Stimulated activated naive CD8-positive, alpha-beta T cell treated with anti-CD3 and anti-CD28 coated beads, Interleukin-15, amount 100 ng/mL, for 72 hours (primary cell): ENCODE measurements at regions not wholly inside any gene's neighbourhood (a gene's known extent, or its start where the extent isn't known, plus 50 kb on each side); places are given as distances from the start of the nearest gene placed in this dataset.

Experiments used
- ATAC-seq: fragments of 150-1000 bp; cut with Tn5 transposase; 2 replicates; pipeline ENCODE4 v1.10.0; 2021; ENCODE audit warnings: mild to moderate bottlenecking, moderate library complexity
- DNase-seq, 2 donors: peaks; one replicate each; pipeline ENCODE4 v3.0.0; 2021 to 2022
- H3K27ac Mint-ChIP-seq, 2 donors: one replicate each; pipeline ENCODE4 v1.8.0; 2022; ENCODE audit warnings: mild to moderate bottlenecking in 2 of 2, mixed read lengths in 2 of 2, moderate library complexity in 2 of 2
- H3K27me3 Mint-ChIP-seq: one replicate; pipeline ENCODE4 v1.8.0; 2022; ENCODE audit warnings: mixed read lengths
- H3K4me1 Mint-ChIP-seq: one replicate; pipeline ENCODE4 v1.8.0; 2022; ENCODE audit warnings: mild to moderate bottlenecking, mixed read lengths
- H3K4me3 Mint-ChIP-seq, 2 donors: one replicate each; pipeline ENCODE4 v1.8.0; 2022; ENCODE audit warnings: mild to moderate bottlenecking in 2 of 2, mixed read lengths in 2 of 2, moderate library complexity in 1 of 2
- H3K9me3 Mint-ChIP-seq, 2 donors: one replicate each; pipeline ENCODE4 v1.8.0; 2022; ENCODE audit warnings: mixed read lengths in 2 of 2

DNA sequence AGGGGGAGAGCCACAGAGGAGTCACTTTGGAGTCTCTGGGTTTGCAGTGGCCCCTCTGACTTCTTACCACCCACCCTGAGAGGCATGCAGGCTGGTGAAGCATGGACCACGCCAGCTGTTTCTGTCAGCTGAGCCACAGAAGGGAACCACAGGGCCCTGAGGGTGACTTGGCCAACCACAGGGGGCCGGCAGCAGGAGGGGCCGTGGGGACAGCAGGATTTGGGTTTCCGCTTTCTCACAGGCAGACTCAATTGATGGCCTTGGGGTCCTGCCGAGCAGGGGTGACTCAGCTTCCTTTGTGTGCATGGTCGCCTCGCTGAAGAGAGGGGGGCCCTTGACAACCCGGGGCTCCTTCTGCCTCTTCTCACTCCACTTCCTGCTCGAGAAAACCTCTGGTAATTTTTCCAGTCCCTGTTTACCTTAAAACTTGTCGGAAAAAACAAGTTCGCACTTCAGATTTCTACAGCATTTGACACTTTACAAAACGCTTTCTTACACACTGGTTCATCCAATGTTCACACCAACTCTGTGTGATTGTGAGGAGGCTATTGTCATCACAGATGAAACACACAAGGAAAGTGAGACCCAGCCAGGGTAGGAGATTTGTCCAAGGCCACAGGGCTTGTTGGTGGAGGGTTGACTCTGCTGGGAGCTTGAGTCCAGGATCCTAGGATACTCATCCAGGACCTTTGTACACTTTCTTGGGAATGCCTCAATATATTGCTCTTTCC lies 311.2 kb downstream of the LPIN1 start:
- ATAC-seq: peak; percentile 92
- DNase-seq: peak; percentile 24 to 65
- Mint-ChIP-seq H3K27ac (peak overlapping the region in 1 of 2 donors; percentile 10), H3K4me3 (peak overlapping the region; percentile 32 to 35), H3K9me3 (peaks cover 3 to 16% of the 10 kb centered on the region in 2 donors), H3K27me3 (peaks cover 14% of the 10 kb centered on the region), H3K4me1 (peaks cover 21% of the 10 kb centered on the region)

- Mint-ChIP-seq H3K27me3 (peaks cover 8% of the 10 kb centered on the region), H3K27ac (no peak overlapping the region), H3K4me3 (no peak overlapping the region), H3K4me1 (peaks cover 21% of the 10 kb centered on the region), H3K9me3 (peaks cover 10% of the 10 kb centered on the region in 2 donors)
- DNase-seq: no peak
- ATAC-seq: no peak
Observed at GRCh38 chr2:12059616-12060441, 313.4 kb downstream of the LPIN1 start.

DNA sequence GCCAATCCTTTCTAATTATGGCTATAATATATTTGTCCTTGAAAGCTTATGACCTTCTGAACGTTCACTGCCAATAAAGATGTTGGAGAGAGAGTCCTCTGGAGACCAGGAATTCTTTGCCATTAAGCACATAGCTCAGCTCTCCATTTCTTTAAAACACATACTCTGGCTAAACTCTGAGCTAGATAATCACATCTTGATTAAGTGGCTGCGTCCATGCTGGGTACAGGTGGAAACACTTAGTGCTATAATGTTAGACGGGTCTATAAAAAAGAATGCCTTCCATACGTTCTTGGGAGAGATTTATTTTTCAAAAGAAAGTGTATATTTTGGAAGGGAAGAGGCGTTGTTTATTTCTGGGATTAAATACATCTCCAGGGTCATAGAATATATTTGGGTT lies 314.5 kb downstream of the LPIN1 start:
- Mint-ChIP-seq H3K4me1 (peaks cover 21% of the 10 kb centered on the region), H3K27me3 (peaks cover 8% of the 10 kb centered on the region), H3K27ac (no peak overlapping the region), H3K4me3 (no peak overlapping the region), H3K9me3 (peaks cover 8 to 10% of the 10 kb centered on the region in 2 donors)
- ATAC-seq (no peak), DNase-seq (no peak)

GRCh38 chr2:12061286-12062052 lies 315.0 kb downstream of the LPIN1 start:
- DNase-seq: no peak
- no peak overlapping the region for H3K27ac Mint-ChIP-seq
- H3K9me3 Mint-ChIP-seq: peaks cover 8 to 10% of the 10 kb centered on the region in 2 donors
- peaks cover 21% of the 10 kb centered on the region for H3K4me1 Mint-ChIP-seq
- H3K4me3 Mint-ChIP-seq: no peak overlapping the region
- no peak for ATAC-seq
- peaks cover 8% of the 10 kb centered on the region for H3K27me3 Mint-ChIP-seq

- Mint-ChIP-seq H3K9me3 (peaks cover 8 to 10% of the 10 kb centered on the region in 2 donors), H3K27me3 (peaks cover 8% of the 10 kb centered on the region), H3K4me3 (no peak overlapping the region), H3K27ac (no peak overlapping the region), H3K4me1 (peaks cover 21% of the 10 kb centered on the region)
- DNase-seq: no peak
- ATAC-seq: no peak
Observed at GRCh38 chr2:12062053-12062395, 315.6 kb downstream of the LPIN1 start.

DNA sequence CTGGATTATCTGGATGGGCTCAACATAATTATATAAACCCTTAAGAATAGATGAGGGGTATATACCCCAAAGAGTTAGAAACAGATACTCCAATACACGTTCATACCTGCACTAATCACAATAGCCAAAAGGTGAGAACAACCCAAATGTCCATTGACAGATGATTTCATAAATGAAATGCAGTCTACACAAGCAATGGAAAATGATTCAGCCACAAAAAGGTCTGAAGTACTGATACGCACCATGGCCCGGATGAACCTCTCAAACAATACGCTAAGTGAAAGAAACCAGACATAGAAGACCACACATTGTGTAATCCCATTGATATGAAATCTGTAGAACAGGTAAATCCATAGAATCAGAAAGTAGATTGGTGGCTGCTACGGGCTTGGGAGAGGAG lies 316.8 kb downstream of the LPIN1 start:
- H3K4me1 Mint-ChIP-seq: peaks cover 14% of the 10 kb centered on the region
- H3K4me3 Mint-ChIP-seq: no peak overlapping the region
- DNase-seq (no peak), ATAC-seq (no peak)
- peaks cover 8% of the 10 kb centered on the region for H3K27me3 Mint-ChIP-seq
- H3K9me3 Mint-ChIP-seq: peaks cover 8 to 10% of the 10 kb centered on the region in 2 donors
- no peak overlapping the region for H3K27ac Mint-ChIP-seq

- Mint-ChIP-seq H3K4me1 (peaks cover 11% of the 10 kb centered on the region), H3K27me3 (peaks cover 4% of the 10 kb centered on the region), H3K9me3 (peaks cover 8 to 10% of the 10 kb centered on the region in 2 donors), H3K4me3 (no peak overlapping the region), H3K27ac (no peak overlapping the region)
- ATAC-seq (peak; percentile 75), DNase-seq (no peak)
Observed at GRCh38 chr2:12064153-12064552, 317.7 kb downstream of the LPIN1 start.

DNA sequence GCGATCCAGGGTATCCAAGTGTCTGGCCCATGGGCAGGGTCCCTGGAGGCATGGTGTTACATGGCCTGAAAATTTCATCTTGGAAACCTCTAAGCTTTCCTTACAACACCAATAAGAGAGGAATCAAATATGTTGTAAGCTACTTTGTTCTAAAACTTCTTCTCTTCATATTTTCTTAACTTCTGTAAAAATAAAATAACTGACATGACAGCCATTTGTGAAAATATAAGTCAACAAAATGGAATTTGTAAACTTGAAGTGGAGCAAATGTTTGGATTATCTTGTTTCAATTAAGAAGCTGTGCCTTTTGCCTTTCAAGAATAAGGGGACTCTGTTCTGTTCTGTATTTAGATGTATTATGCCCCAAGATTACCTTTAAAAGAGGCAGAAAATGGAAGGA lies 319.7 kb downstream of the LPIN1 start:
- Mint-ChIP-seq H3K4me3 (no peak overlapping the region), H3K27me3 (no peaks in the 10 kb centered on the region)
- ATAC-seq: no peak

GRCh38 chr2:12066986-12067385 lies 320.6 kb downstream of the LPIN1 start:
- ATAC-seq: no peak
- H3K4me1 Mint-ChIP-seq: peaks cover 8% of the 10 kb centered on the region
- DNase-seq: no peak

More for the DNA sequence above, 319.7 kb downstream of the LPIN1 start:
- Mint-ChIP-seq H3K9me3 (peaks cover 8 to 10% of the 10 kb centered on the region in 2 donors), H3K4me1 (peaks cover 8% of the 10 kb centered on the region), H3K27ac (no peak overlapping the region)
- no peak for DNase-seq

DNA sequence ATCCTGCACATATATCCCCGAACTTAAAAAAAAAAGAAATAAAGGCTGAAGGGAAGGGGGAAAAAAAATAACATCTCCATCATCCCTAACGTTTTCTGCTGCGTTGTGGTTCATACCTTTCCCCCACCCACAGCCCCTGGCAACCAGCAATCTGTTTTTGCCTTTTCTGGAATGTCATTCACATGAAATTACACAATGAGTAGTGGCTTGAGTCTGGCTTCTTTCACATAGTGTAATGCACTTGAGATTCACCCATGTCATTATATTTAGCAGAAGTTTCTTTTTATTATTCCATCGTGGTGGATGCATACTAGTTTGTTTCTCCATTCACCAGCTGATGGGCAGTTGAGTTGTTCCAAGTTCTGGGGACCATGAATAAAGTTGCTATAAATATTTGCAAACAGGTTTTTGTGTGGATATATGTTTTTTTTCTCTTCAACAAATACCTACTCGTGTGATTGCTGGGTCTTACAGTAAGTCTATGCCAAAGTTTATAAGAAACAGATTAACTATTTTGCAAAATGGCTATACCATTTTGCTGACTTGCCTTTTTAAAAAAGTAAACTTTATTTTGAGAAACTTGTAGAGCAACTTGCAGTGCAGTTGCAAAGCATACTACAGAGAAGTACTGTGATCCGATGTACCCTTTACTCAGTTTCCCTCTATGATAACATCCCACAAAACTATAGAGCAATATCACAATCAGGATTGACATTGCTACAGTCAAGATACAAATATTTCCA lies 322.5 kb downstream of the LPIN1 start:
- ATAC-seq: no peak
- no peaks in the 10 kb centered on the region for H3K9me3 Mint-ChIP-seq
- H3K27me3 Mint-ChIP-seq: no peaks in the 10 kb centered on the region
- H3K27ac Mint-ChIP-seq: no peak overlapping the region
- H3K4me1 Mint-ChIP-seq: peaks cover 8% of the 10 kb centered on the region
- DNase-seq: no peak
- no peak overlapping the region for H3K4me3 Mint-ChIP-seq

More at GRCh38 chr2:12066986-12067385, 320.6 kb downstream of the LPIN1 start:
- no peak overlapping the region for H3K4me3 Mint-ChIP-seq
- H3K27me3 Mint-ChIP-seq: no peaks in the 10 kb centered on the region
- H3K27ac Mint-ChIP-seq: no peak overlapping the region
- H3K9me3 Mint-ChIP-seq: peaks cover 8 to 10% of the 10 kb centered on the region in 2 donors

- Mint-ChIP-seq H3K27ac (no peak overlapping the region), H3K4me3 (no peak overlapping the region), H3K9me3 (no peaks in the 10 kb centered on the region), H3K4me1 (peaks cover 8% of the 10 kb centered on the region), H3K27me3 (no peaks in the 10 kb centered on the region)
- ATAC-seq: no peak
- no peak for DNase-seq
Observed at GRCh38 chr2:12070153-12070552, 323.7 kb downstream of the LPIN1 start.

DNA sequence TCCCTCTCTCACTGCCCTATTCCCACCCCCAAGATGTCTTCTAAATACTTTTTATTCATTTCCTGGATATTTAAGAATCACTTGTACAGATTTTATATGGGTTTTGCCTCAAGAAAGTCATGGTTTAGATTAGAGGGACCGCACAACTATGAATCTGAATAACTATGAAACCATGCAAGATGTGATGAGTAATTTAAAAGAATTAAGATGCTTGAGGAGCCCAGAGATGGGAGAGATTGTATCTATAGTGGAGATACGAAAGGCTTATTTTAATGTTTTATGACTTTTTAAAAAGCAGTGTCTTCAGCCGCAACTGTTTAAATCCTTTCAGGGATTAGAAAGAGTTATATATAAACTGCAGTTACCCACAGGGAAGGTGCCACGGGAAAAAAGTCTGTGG lies 324.1 kb downstream of the LPIN1 start:
- Mint-ChIP-seq H3K9me3 (no peaks in the 10 kb centered on the region), H3K27me3 (no peaks in the 10 kb centered on the region), H3K27ac (no peak overlapping the region), H3K4me3 (no peak overlapping the region), H3K4me1 (peaks cover 8% of the 10 kb centered on the region)
- DNase-seq (no peak), ATAC-seq (no peak)

DNA sequence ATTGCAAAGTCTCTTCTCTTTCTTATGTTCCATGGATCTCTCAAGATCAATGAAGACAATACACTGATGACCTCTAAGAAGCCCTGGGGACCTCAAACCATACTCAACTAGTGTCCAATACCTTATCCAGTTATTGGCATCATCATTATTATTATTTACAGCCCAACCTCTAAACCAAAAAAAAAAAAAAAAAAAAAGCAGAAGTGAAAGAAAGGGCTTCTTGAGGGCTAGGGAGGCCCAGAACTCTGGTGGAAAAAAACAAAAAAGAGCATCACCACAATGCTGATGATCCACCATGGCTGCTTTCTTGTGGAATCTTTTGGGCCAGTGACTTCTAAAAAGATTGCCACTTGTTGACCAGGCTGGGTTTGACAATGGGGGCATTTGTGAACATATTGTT lies 324.9 kb downstream of the LPIN1 start:
- DNase-seq: no peak
- Mint-ChIP-seq H3K9me3 (no peaks in the 10 kb centered on the region), H3K4me1 (peaks cover 8% of the 10 kb centered on the region), H3K27ac (no peak overlapping the region), H3K4me3 (no peak overlapping the region), H3K27me3 (no peaks in the 10 kb centered on the region)
- no peak for ATAC-seq

DNA sequence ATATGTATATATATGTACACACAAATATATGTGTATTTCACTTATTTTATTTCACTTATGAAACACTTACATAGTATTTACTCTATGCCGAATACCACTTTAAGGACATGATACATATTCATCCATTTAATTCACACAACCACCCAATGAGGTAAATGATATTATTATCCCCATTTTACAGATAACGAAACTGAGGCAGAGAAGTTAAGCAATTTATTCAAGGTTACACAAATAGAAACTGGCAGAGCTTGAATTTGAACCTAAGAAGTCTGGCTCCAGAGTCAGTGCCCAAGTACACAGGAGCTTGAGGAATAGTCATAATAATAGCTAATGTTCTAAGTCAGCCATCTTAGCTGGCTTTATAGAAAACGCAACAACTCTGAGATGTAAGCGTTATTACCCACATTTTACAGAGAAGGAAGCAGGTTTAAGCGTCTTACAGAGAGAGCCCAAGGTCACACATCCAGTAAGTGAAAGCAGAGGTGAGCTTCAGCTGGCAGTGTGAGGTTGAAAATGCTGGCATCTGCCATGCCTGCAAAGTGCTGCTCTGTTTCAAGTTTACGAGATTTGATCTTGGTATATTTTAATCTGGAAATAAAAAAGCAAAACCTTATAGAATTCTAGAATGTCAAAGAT lies 326.9 kb downstream of the LPIN1 start:
- Mint-ChIP-seq H3K4me3 (no peak overlapping the region), H3K9me3 (no peaks in the 10 kb centered on the region), H3K27ac (no peak overlapping the region), H3K4me1 (no peaks in the 10 kb centered on the region), H3K27me3 (no peaks in the 10 kb centered on the region)
- ATAC-seq: no peak
- DNase-seq: no peak
